ENCODE measurements at regions not wholly inside any gene's neighbourhood (a gene's known extent, or its start where the extent isn't known, plus 50 kb on each side); places are given as distances from the start of the nearest gene placed in this dataset.
A peak's percentile ranks its signal among the peaks of the same experiment; 100 is the strongest.

GRCh38 chr14:98960617-98961013 is 311.4 kb downstream of the BCL11B start:
- no peak for DNase-seq

GRCh38 chr14:98961191-98961590 is 310.8 kb downstream of the BCL11B start:
- DNase-seq = no peak

DNA sequence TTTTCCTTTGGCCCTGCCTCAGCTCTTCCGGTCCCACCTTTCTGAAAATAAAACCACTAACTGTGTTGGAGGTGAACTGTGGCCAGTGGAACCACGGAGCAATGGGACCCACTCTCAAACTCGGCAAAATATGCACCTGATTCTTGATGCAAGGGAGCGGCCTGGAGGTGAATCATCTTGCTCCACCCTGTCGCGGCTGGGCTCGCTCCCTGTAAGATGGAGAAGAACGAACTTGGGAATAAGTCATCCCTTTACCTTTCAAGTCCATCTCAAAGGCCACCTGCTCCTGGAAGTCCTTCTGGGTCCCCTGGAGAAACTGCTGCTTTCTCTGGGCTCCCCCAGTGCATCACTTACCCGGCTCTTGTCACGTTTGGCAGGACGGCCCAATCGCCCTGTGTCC is 309.9 kb downstream of the BCL11B start:
- DNase-seq = no peak

GRCh38 chr14:98963610-98964009 is 308.4 kb downstream of the BCL11B start:
- DNase-seq = no peak

DNA sequence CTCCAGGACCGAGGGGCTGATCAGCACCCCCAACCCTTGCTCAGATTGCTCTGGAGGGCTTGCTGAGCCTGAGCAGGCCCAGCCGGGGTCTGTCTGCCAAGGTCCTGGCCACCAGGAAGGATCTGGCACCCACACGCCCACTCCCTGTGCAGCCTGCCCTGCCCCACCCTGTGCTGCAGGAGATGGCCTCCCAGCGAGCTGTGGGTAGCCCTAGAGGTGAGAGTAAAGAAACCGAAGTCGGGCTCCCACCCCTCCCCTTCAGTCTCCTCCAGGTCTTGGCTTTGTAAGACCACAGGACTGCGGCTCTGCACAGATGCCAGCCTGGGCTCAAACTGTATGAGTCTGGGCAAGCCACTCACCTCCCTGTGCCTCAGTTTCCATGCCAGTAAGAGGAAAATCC is 307.8 kb downstream of the BCL11B start:
- DNase-seq = no peak

GRCh38 chr14:98965076-98965475 is 306.9 kb downstream of the BCL11B start:
- no peak for DNase-seq

DNA sequence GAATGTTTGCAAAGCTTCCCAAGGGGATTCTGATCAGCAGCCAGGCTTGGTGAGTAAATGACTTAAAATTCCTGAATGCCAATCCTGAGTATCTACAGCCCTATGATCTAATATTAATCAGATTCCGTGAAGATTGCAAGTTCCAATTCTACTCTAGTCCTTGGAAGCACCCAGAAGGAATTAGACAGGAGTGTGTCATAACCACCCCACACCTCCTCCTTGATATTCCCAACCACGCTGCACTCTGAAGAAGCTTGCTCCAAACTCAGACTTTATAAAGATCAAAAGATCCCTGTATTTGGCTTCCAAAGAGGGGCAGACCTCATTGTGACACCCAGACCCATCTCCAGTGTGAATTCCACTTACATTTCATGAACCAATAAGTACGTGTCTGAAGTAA is 306.0 kb downstream of the BCL11B start:
- no peak for DNase-seq

DNA sequence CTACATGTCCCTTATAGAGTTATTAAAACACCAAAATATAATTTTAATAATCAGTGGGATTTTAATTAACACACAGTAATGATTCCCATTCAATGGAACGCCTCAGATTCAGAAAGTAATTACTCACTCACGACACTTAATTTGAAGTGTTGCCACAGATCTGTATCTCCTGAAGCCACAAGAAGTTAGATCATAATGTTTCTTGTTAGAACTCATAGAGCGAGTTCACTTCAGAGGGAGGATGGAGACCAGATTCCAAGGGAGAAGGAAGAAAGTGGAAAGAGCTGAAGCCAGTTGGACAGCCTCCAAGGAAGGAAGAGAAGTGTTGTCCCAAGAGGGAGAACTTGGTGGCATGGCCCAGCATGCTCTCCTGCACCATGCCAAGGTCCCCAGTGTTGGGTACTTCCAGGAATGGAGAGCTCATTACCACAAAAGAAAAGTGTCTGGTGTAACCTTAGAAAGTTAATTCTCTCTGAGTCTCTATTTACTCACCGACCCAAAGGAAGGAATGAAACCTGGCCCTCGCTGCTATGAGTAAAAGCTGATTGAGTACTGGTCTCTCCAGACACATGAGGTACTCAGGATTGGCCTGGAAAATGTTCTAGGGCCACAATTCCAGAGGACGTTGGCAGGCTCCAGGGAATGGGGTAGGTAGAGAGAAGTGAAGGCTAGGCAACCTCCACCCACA is 305.4 kb downstream of the BCL11B start:
- DNase-seq = no peak

DNA sequence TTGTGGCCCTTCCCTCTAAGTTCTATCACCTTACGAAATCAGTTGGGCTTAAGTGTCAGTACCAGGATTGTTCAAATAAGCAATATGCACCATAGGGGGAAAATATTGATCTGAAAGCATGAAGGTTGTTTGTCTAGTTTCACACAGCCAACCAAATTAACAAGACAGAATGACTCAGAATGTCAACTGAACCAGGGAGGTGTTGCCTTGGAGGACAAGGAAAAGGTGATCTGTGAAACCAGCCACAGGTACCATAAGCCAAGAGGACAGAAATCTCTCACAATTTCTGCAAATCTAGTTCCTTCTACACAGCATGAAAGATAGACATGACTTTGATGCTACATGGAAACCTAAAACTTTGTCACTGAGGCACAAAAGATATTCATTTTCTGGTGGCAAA is 297.9 kb downstream of the BCL11B start:
- no peak for DNase-seq

DNA sequence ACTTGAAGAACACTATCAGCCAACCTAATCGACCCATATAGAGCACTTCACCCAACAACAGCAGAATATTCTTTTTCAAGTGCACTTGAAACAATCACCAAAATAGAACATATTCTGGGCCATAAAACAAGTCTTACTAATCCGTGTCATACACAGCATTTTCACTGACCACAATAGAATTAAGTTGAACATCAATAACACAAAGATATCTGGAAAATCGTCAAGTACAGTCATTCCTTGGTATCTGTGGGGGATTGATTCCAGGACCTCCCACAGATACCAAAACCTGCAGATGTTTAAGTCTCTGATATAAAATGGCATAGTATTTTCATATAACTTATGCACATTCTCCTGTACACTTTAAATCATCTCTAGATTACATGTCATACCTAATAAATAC is 295.7 kb downstream of the BCL11B start:
- DNase-seq = no peak

GRCh38 chr14:98977451-98977850 is 294.5 kb downstream of the BCL11B start:
- no peak for DNase-seq

- DNase-seq = no peak
Observed at GRCh38 chr14:98982986-98983385, 289.0 kb downstream of the BCL11B start.

DNA sequence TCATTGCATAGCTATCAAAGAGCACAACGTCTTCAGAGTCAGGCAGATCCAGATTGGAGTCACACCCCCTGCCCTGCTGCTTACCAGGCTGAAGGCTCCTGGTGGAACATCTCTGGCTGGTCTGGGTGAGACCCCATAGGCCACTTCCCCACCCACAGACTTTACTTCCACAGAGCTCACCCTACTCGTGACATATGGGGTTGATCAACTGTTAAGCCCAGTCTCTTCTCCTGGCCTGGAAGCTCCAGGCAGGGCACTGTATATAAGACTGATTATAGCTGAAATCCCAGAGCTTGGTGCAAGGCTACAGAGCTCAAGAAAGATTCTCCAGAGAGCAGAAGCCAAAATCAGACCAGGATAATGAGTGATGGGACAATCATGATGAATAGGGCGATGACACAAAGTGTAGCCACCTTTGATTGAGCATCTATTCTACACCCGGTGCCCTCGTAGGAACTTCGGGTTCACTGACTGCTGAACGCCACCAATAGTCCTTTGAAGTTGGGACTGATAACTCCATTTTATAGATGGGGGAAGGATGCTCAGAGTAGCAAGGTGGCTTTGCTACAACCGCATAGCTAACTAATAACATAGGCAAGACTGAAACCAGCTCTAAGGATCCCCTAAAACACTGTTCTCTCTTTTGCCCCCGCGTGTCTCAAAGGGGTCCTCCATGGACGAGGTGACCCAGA is 287.8 kb downstream of the BCL11B start:
- DNase-seq = no peak

DNA sequence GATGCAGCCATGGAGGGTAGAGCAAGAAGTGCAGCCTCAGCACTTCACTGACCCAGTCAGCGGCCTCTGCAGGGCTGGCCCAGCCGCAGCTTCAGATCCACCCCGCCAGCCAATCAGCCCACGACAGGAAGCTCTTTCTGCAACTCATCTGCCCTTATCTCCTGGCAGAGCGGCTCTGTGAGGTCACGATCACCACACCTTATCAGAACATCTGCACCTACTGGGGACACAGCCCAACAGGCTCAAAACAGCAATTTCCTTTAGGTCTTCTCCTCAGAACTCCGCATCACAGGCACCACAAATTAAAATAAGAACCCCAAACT is 287.3 kb downstream of the BCL11B start:
- DNase-seq = peak; percentile 62

GRCh38 chr14:98993818-98994217 is 278.2 kb downstream of the BCL11B start:
- no peak for DNase-seq

GRCh38 chr14:98994561-98994960 is 277.4 kb downstream of the BCL11B start:
- no peak for DNase-seq

- no peak for DNase-seq
Observed at GRCh38 chr14:98997526-98998205, 274.3 kb downstream of the BCL11B start.

DNA sequence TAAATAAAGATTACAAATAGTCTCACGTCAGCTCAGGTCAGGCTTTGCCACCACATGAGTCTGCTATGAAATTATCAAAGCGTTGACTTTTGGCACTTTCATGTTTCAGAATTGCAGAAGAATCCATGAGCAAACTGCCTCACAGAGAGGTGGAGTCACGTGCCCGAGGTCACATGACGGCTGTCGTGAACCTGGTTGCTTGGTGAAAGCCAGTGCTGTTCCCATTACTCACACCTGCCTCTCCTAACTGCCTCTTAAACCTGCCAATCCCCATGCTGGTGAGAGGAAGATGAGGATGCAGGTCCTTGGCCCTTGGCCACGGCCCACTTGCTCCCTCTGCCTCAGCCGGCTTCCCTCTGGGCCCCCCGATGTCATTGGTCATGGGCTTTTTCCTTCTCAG is 272.7 kb downstream of the BCL11B start:
- no peak for DNase-seq

- DNase-seq = no peak
Observed at GRCh38 chr14:98999901-99000300, 272.1 kb downstream of the BCL11B start.

DNA sequence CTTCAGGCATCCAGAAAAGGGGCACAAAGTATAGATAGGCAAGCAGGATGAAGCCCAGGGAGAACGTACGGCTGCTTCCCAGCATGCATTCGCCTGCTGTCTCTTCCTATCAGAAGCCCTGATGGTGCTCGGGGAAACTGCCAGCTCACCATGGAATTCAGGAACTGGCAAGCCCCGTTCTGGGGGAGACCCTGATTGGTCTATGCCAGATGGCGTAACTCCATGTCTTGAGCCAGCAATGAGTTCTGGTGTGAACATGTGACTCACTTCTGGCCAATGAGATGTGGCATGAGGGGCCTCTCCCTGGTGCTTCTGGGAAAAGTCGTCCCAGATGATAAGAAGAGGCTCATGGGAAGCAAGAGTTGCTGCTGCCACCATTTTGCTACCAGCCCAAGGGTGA is 270.8 kb downstream of the BCL11B start:
- DNase-seq = no peak

GRCh38 chr14:99003646-99004045 is 268.4 kb downstream of the BCL11B start:
- DNase-seq = no peak

- no peak for DNase-seq
Observed at GRCh38 chr14:99004112-99004511, 267.9 kb downstream of the BCL11B start.

DNA sequence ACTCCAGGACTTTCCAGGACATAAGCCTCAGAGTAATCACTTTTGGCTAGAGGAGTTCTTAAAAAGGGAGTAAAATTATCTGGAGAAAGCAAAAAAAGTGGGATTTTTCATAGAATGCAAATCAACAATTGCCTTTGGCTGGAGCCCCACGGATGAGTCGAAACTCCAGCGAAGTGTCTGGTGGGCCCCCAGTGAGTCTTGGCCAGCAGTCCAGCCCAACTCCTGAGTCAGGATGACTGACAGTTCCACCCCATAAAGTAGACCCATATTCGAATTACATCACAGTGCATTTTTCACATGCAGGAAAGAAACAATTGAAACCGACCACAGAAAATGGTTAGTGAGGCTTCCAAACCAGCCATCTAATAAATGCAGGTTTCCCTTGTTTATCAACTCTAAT is 265.7 kb downstream of the BCL11B start:
- DNase-seq = no peak

GRCh38 chr14:99007795-99008194 is 264.2 kb downstream of the BCL11B start:
- no peak for DNase-seq

DNA sequence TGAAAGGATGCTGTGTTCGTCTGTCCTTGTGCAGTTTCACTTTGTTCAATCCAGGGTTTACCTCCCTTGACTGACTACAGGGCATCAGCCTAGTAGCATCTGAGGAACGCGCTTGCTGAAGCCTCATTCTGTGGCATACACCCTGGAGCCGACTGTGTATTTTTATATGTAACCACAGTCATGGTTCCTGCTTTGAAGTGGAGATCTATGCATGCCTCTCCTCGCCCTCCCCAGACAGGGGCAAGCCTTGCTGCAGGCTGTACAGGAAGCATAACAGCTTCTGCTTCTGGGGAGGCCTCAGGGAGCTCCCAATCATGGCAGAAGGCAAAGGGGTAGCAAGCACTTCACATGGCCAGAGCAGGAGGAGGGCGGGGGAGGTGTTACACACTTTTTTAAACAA is 262.1 kb downstream of the BCL11B start:
- no peak for DNase-seq

All from stimulated activated CD4-positive, alpha-beta T cell treated with anti-CD3 and anti-CD28 coated beads, Interleukin-4, amount 100 ng/mL, for 24 hours (primary cell).